ENCODE measurements at regions not wholly inside any gene's neighbourhood (a gene's known extent, or its start where the extent isn't known, plus 50 kb on each side); places are given as distances from the start of the nearest gene placed in this dataset.
"Not testable (repeated sequence)": the region's sequence is repeated elsewhere in the genome, so short reads cannot be mapped to it uniquely, and the experiment has no call there.

DNA sequence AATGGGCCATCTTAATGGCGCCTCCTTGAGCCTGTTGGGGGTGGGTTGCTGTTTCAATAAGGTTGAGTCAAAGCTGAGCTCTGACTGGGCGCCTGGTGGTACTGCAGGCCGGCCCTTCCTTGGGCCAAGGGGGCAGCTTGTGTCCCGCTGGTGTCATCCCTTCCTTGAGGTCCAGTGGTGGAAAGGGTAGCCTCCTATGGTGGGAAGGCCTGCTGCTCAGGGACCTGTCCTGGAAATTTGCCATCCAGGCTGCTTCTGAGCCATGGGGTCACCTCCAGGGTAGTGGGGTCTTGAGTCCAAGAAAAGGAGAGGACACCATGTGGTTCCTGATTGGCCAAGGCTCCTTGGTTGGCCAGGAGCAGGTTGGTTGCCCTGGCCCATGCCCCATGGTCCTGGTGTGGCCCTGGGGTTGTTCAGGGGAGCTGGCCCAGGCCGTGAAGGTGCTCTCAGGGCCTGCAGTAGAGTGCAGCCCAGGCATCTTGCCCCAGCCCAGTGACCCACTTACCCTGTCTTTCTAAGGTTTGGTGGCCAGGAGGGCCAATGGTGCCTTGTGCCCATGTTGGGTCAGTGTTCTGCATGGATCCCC lies 188.7 kb downstream of the UBE3A start:
- no peak for DNase-seq

DNA sequence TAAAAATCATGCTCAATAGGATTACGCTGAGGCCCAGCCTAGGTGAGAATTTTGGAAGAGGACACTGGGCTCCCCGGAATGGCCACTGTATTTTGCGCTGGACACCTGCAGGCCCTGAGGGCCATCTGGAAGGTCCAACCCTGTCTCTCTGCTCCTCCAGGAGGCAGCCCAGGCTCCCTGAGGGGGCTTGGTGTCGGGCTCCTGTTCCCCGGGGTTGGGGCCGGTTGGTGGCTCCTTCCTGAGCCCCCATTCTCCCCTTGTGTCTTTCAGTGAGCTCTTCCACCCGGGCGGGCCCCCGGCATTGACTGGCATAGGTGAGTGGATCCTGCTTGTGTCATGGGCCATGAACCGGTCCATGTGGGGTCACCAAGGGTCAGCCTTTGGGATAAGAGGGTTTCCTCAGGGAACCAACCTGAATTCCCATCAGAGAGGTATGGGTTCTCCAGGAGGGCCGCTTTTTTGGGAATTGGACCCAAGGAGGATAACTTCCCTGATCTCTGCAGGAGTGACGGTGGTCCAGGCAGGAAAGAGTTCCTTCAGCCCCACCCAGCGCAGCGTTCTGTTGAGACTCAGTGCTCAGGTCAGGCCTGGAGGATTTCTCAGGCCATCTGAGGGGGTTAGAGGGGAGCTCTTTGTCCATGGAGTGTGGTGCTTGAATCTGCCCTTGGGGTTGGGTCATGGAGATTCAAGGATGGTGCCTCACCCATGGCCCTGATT lies 187.8 kb downstream of the UBE3A start:
- no peak for DNase-seq

- no peak for DNase-seq
Measured at GRCh38 chr15:25251700-25252390, 187.0 kb downstream of the UBE3A start.

DNA sequence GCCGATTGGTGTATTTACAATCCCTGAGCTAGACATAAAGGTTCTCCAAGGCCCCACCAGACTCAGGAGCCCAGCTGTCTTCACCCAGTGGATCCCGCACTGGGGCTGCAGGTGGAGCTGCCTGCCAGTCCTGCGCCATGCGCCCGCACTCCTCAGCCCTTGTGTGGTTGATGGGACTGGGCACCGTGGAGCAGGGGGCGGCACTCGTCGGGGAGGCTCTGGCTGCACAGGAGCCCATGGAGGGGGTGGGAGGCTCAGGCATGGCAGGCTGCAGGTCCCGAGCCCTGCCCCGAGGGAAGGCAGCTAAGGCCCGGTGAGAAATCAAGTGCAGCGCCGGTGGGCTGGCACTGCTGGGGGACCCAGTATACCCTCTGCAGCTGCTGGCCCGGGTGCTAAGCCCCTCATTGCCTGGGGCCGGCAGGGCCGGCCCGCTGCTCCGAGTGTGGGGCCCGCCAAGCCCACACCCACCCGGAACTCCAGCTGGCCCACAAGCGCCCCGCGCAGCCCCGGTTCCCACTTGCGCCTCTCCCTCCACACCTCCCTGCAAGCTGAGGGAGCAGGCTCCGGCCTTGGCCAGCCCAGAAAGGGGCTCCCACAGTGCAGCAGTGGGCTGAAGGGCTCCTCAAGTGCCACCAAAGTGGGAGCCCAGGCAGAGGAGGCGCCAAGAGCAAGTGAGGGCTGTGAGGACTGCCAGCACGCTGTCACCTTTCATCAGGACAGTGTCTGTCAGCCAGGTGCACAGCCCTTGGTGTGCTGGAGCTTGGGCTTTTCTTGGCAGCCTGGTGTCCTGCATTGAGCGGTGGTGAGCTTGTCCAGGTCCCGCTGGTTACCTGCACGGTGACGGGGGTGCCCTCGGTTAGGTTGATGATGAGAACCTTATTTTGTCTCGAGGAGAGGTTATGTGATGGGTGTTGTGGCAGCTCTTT lies 185.5 kb downstream of the UBE3A start:
- not testable (repeated sequence) for DNase-seq

DNA sequence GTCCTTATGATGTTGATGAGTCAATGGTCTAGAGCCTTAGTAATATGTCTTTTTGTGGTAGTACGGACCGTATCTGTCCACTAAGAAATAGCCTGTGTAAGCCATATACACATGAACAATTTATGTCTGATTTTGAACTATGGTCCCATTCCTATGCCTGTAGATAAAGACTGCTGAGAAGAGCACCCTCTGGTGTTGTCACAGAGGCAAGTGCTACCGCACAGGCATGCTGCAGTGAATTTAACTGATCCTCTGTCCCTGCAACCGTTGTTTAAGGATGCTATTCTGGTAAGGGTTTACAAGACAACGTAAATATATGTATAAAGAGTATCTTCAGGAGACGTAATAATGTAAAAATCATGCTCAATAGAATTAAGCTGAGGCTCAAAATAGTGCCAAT lies 170.7 kb downstream of the UBE3A start:
- peak; percentile 5 for DNase-seq

Measured in NCI-H69 (cell line).